ENCODE measurements at regions not wholly inside any gene's neighbourhood (a gene's known extent, or its start where the extent isn't known, plus 50 kb on each side); places are given as distances from the start of the nearest gene placed in this dataset.

- TF ChIP-seq EZH2 (IDR thresholded peaks at IDR 0.05; ENCODE audit: borderline replicate concordance, insufficient read depth, low read depth, low read length, poor library complexity, severe bottlenecking), result no peak
- TF ChIP-seq CTCF (IDR thresholded peaks at IDR 0.05), result no peak
These were observed 178.5 kb downstream of the PRDM2 start for GRCh38 chr1:13878451-13878850.

Data from B cell (primary cell).